Activated B cell treated with CpG ODN at 0.5 μM for 24 hours (primary cell): ENCODE measurements at regions not wholly inside any gene's neighbourhood (a gene's known extent, or its start where the extent isn't known, plus 50 kb on each side); places are given as distances from the start of the nearest gene placed in this dataset.

Experiments used
- ATAC-seq: fragments of 200-7000 bp; cut with Tn5 transposase; one replicate; pipeline ENCODE4 v1.10.0; 2021; ENCODE audit warnings: low read depth, mild to moderate bottlenecking, moderate library complexity
- CTCF ChIA-PET: fragments of 350-600 bp; sonication (Branson Sonifier 250); formaldehyde crosslinking; loops from one replicate; lab custom pipeline; 2021; ENCODE audit warnings: antibody characterized with exemption; lab: Charles Lee
- POLR2A ChIA-PET: fragments of 350-600 bp; sonication (Branson Sonifier 250); formaldehyde crosslinking; loops from one replicate; lab custom pipeline; 2021; ENCODE audit warnings: antibody characterized with exemption; lab: Charles Lee
- DNase-seq: peaks from one replicate; pipeline ENCODE4 v3.0.0; 2022
- H3K27ac Mint-ChIP-seq: one replicate; pipeline ENCODE4 v1.8.0; 2020; ENCODE audit warnings: mixed read lengths
- H3K27me3 Mint-ChIP-seq: one replicate; pipeline ENCODE4 v1.8.0; 2021; ENCODE audit warnings: mixed read lengths
- H3K36me3 Mint-ChIP-seq: one replicate; pipeline ENCODE4 v1.8.0; 2021; ENCODE audit warnings: low read depth, mixed read lengths
- H3K4me1 Mint-ChIP-seq: one replicate; pipeline ENCODE4 v1.8.0; 2021; ENCODE audit warnings: mixed read lengths
- H3K4me3 Mint-ChIP-seq: one replicate; pipeline ENCODE4 v1.8.0; 2020; ENCODE audit warnings: mild to moderate bottlenecking, mixed read lengths
- H3K9me3 Mint-ChIP-seq: one replicate; pipeline ENCODE4 v1.8.0; 2020; ENCODE audit warnings: mixed read lengths
- intact Hi-C: fragments of 100-400 bp; cut with micrococcal nuclease; formaldehyde crosslinking; loops from one replicate; pipeline ENCODE4 v1.15.1; 2024
- TF ChIP-seq, protein P1 (sequence below): fragments of 200-600 bp; IDR thresholded peaks from one replicate; pipeline ENCODE4 v1.8.0; 2022; ENCODE audit warnings: antibody characterized with exemption, mild to moderate bottlenecking

GRCh38 chr15:46778876-46779275 lies 938.4 kb upstream of the SEMA6D start:
- Mint-ChIP-seq H3K27ac (no peak overlapping the region), H3K36me3 (no peaks in the 10 kb centered on the region), H3K9me3 (peaks cover 17% of the 10 kb centered on the region), H3K4me1 (no peaks in the 10 kb centered on the region), H3K27me3 (no peaks in the 10 kb centered on the region), H3K4me3 (no peak overlapping the region)
- TF ChIP-seq, protein P1, sequence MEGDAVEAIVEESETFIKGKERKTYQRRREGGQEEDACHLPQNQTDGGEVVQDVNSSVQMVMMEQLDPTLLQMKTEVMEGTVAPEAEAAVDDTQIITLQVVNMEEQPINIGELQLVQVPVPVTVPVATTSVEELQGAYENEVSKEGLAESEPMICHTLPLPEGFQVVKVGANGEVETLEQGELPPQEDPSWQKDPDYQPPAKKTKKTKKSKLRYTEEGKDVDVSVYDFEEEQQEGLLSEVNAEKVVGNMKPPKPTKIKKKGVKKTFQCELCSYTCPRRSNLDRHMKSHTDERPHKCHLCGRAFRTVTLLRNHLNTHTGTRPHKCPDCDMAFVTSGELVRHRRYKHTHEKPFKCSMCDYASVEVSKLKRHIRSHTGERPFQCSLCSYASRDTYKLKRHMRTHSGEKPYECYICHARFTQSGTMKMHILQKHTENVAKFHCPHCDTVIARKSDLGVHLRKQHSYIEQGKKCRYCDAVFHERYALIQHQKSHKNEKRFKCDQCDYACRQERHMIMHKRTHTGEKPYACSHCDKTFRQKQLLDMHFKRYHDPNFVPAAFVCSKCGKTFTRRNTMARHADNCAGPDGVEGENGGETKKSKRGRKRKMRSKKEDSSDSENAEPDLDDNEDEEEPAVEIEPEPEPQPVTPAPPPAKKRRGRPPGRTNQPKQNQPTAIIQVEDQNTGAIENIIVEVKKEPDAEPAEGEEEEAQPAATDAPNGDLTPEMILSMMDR = no peak
- POLR2A ChIA-PET = no interaction called here
- DNase-seq = no peak
- ATAC-seq = no peak
- CTCF ChIA-PET = no interaction called here
- intact Hi-C loops = no loop called here

- intact Hi-C loops = no loop called here
- no peak for ATAC-seq
Observed at GRCh38 chr15:46786590-46787285, 930.6 kb upstream of the SEMA6D start.

DNA sequence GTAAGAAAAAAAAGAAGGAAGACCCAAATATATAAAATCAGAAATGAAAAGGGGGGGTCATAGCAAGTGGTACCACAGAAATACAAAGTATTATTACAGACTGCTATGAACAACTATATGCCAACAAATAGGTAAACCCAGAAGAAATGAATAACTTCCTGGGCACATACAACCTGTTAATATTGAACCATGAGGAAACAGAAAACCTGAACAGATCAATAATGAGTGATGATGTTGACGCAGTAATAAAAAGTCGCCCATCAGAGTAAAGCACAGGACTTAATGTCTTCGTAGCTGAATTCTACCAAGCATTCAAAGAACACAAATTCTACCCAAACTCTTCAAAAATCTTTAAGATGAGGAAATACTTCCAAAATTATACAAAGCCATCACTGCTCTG lies 921.6 kb upstream of the SEMA6D start:
- no peaks in the 10 kb centered on the region for H3K36me3 Mint-ChIP-seq
- ATAC-seq = no peak
- H3K27me3 Mint-ChIP-seq = no peaks in the 10 kb centered on the region
- H3K9me3 Mint-ChIP-seq = peaks cover 2% of the 10 kb centered on the region
- no peaks in the 10 kb centered on the region for H3K4me1 Mint-ChIP-seq
- TF ChIP-seq, protein P1 = no peak
- POLR2A ChIA-PET = no interaction called here
- no peak for DNase-seq
- H3K4me3 Mint-ChIP-seq = no peak overlapping the region
- intact Hi-C loops = no loop called here
- H3K27ac Mint-ChIP-seq = no peak overlapping the region
- CTCF ChIA-PET = no interaction called here

More at GRCh38 chr15:46786590-46787285, 930.6 kb upstream of the SEMA6D start:
- Mint-ChIP-seq H3K27ac (no peak overlapping the region), H3K36me3 (no peaks in the 10 kb centered on the region), H3K4me3 (no peak overlapping the region), H3K27me3 (no peaks in the 10 kb centered on the region), H3K9me3 (peaks cover 5% of the 10 kb centered on the region), H3K4me1 (no peaks in the 10 kb centered on the region)
- ChIA-PET POLR2A (no interaction called here), CTCF (no interaction called here)
- DNase-seq = no peak
- TF ChIP-seq, protein P1 = no peak

GRCh38 chr15:46808834-46809233 lies 908.5 kb upstream of the SEMA6D start:
- CTCF ChIA-PET = no interaction called here
- no peak overlapping the region for H3K27ac Mint-ChIP-seq
- intact Hi-C loops = no loop called here

DNA sequence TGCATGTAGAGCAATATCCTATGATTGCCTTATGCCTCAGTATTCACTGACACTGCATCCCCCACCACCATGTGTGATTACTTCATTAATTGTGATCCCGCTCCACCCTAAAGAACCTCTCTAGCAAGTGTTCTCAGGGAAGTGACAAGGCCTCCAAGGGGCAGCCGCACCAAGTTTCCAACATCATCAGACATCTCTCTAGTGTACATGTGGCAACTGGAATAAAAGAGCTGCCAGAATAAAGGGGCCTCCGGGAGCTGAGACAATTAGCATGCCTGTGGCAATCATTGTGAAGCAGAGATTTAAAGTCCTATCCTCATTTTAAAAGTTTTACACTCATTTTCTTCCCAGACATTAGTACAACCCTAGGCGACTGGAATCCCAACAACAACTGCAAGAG lies 902.1 kb upstream of the SEMA6D start:
- CTCF ChIA-PET = no interaction called here
- no peak for ATAC-seq
- Mint-ChIP-seq H3K27ac (no peak overlapping the region), H3K9me3 (peaks cover 8% of the 10 kb centered on the region), H3K27me3 (no peaks in the 10 kb centered on the region), H3K4me1 (no peaks in the 10 kb centered on the region), H3K36me3 (no peaks in the 10 kb centered on the region), H3K4me3 (no peak overlapping the region)
- TF ChIP-seq, protein P1 = no peak
- POLR2A ChIA-PET = no interaction called here
- intact Hi-C loops = no loop called here
- DNase-seq = no peak

More at GRCh38 chr15:46808834-46809233, 908.5 kb upstream of the SEMA6D start:
- Mint-ChIP-seq H3K36me3 (no peaks in the 10 kb centered on the region), H3K9me3 (peaks cover 9% of the 10 kb centered on the region), H3K27me3 (no peaks in the 10 kb centered on the region), H3K4me1 (no peaks in the 10 kb centered on the region), H3K4me3 (no peak overlapping the region)
- POLR2A ChIA-PET = no interaction called here
- TF ChIP-seq, protein P1 = no peak
- ATAC-seq (no peak), DNase-seq (no peak)
